ENCODE measurements at regions not wholly inside any gene's neighbourhood (a gene's known extent, or its start where the extent isn't known, plus 50 kb on each side); places are given as distances from the start of the nearest gene placed in this dataset.
"Not testable (repeated sequence)": the region's sequence is repeated elsewhere in the genome, so short reads cannot be mapped to it uniquely, and the experiment has no call there.

GRCh38 chr5:45110399-45110798 is 301.7 kb downstream of the MRPS30 start:
- Histone ChIP-seq H3K36me3 (ENCODE audit: control insufficient read depth, insufficient read depth, low read length) (no peaks in the 10 kb centered on the region), H3K27me3 (ENCODE audit: control insufficient read depth, insufficient read depth, low read length) (no peaks in the 10 kb centered on the region), H3K4me3 (ENCODE audit: low read depth, low read length) (no peak overlapping the region)
- DNase-seq (ENCODE audit: low read depth), result no peak
- TF ChIP-seq CTCF (IDR thresholded peaks at IDR 0.05; ENCODE audit: insufficient read depth, low read length, poor library complexity, severe bottlenecking), result no peak

GRCh38 chr5:45113726-45114125 is 305.0 kb downstream of the MRPS30 start:
- TF ChIP-seq CTCF (IDR thresholded peaks at IDR 0.05; ENCODE audit: insufficient read depth, low read length, poor library complexity, severe bottlenecking), result no peak
- Histone ChIP-seq H3K36me3 (ENCODE audit: control insufficient read depth, insufficient read depth, low read length) (no peaks in the 10 kb centered on the region), H3K27me3 (ENCODE audit: control insufficient read depth, insufficient read depth, low read length) (no peaks in the 10 kb centered on the region), H3K4me3 (ENCODE audit: low read depth, low read length) (no peak overlapping the region)
- DNase-seq (ENCODE audit: low read depth), result peak; percentile 44

- Histone ChIP-seq H3K4me3 (ENCODE audit: low read depth, low read length) (no peak overlapping the region), H3K27me3 (ENCODE audit: control insufficient read depth, insufficient read depth, low read length) (no peaks in the 10 kb centered on the region), H3K36me3 (ENCODE audit: control insufficient read depth, insufficient read depth, low read length) (no peaks in the 10 kb centered on the region)
- TF ChIP-seq CTCF (IDR thresholded peaks at IDR 0.05; ENCODE audit: insufficient read depth, low read length, poor library complexity, severe bottlenecking), result no peak
- DNase-seq (ENCODE audit: low read depth), result no peak
Observed at GRCh38 chr5:45132972-45133371, 324.2 kb downstream of the MRPS30 start.

GRCh38 chr5:45162974-45163373 is 354.2 kb downstream of the MRPS30 start:
- no peak for TF ChIP-seq CTCF (IDR thresholded peaks at IDR 0.05; ENCODE audit: insufficient read depth, low read length, poor library complexity, severe bottlenecking)
- DNase-seq (ENCODE audit: low read depth), result no peak
- no peak overlapping the region for H3K4me3 ChIP-seq (ENCODE audit: low read depth, low read length)
- no peaks in the 10 kb centered on the region for H3K27me3 ChIP-seq (ENCODE audit: control insufficient read depth, insufficient read depth, low read length)
- no peaks in the 10 kb centered on the region for H3K36me3 ChIP-seq (ENCODE audit: control insufficient read depth, insufficient read depth, low read length)

GRCh38 chr5:45171563-45171962 is 362.8 kb downstream of the MRPS30 start:
- no peak overlapping the region for H3K4me3 ChIP-seq (ENCODE audit: low read depth, low read length)
- no peaks in the 10 kb centered on the region for H3K36me3 ChIP-seq (ENCODE audit: control insufficient read depth, insufficient read depth, low read length)
- no peak for TF ChIP-seq CTCF (IDR thresholded peaks at IDR 0.05; ENCODE audit: insufficient read depth, low read length, poor library complexity, severe bottlenecking)
- H3K27me3 ChIP-seq (ENCODE audit: control insufficient read depth, insufficient read depth, low read length), result no peaks in the 10 kb centered on the region
- DNase-seq (ENCODE audit: low read depth), result no peak

- not testable (repeated sequence) for H3K36me3 ChIP-seq (ENCODE audit: control insufficient read depth, insufficient read depth, low read length); H3K27me3 ChIP-seq (ENCODE audit: control insufficient read depth, insufficient read depth, low read length); H3K4me3 ChIP-seq (ENCODE audit: low read depth, low read length); DNase-seq (ENCODE audit: low read depth)
Observed at GRCh38 chr5:45172634-45173033, 363.9 kb downstream of the MRPS30 start.
